ENCODE measurements at regions not wholly inside any gene's neighbourhood (a gene's known extent, or its start where the extent isn't known, plus 50 kb on each side); places are given as distances from the start of the nearest gene placed in this dataset.
A peak's percentile ranks its signal among the peaks of the same experiment; 100 is the strongest.

DNA sequence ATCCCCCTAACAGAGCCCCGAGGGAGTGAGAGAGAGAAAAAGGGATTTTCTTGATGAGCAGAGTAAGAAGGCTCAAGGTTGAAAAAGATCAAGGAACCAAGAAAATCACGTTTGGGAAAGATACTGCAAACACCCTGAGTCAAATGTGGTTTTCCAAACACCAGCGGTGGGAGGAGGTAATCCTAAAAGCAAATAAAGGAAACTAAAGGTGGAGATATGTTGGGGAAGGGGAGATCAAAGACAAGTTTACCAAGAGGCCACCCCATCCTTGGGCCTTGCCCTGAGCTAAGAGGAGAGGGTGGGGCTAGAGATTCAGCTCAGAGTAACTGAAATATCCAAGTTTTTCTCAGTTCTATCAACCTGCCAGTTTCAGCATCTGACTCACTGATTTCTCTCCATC is 332.3 kb downstream of the ETAA1 start:
- Histone ChIP-seq H3K27ac (no peak overlapping the region), H3K4me2 (no peak overlapping the region), H3K9me3 (no peaks in the 10 kb centered on the region; the same call in 2 of the 3 replicates), H3K4me3 (no peak overlapping the region), H3K4me1 (no peaks in the 10 kb centered on the region)
- TF ChIP-seq RFX5 (IDR thresholded peaks at IDR 0.05) (no peak), PHF8 (IDR thresholded peaks at IDR 0.05; ENCODE audit: borderline replicate concordance, low read depth) (no peak), SMC3 (IDR thresholded peaks at IDR 0.05) (no peak), HDAC2 (IDR thresholded peaks at IDR 0.05) (no peak), GATA3 (IDR thresholded peaks at IDR 0.05; ENCODE audit: borderline replicate concordance) (no peak), RCOR1 (IDR thresholded peaks at IDR 0.05; ENCODE audit: low read depth, low read length) (no peak)
- TF ChIP-seq, protein P1, sequence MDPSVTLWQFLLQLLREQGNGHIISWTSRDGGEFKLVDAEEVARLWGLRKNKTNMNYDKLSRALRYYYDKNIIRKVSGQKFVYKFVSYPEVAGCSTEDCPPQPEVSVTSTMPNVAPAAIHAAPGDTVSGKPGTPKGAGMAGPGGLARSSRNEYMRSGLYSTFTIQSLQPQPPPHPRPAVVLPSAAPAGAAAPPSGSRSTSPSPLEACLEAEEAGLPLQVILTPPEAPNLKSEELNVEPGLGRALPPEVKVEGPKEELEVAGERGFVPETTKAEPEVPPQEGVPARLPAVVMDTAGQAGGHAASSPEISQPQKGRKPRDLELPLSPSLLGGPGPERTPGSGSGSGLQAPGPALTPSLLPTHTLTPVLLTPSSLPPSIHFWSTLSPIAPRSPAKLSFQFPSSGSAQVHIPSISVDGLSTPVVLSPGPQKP (IDR thresholded peaks at IDR 0.05; ENCODE audit: low read depth, low read length) = no peak
- WGBS (ENCODE audit: missing lambda C conversion rate) = 4% methylated on average over 3 of the region's 3 CpGs
- ATAC-seq (no peak), DNase-seq (ENCODE audit: low read depth in 1 of 2, low spot score in 1 of 2) (no peak), FAIRE-seq (no peak)
- ChIA-PET POLR2A (no interaction called here), CTCF (interaction anchor here (0.6 kb wide), 1 partner anchor 117 kb away, joined by 3 read pairs; no protein-coding TSS in a partner anchor)

DNA sequence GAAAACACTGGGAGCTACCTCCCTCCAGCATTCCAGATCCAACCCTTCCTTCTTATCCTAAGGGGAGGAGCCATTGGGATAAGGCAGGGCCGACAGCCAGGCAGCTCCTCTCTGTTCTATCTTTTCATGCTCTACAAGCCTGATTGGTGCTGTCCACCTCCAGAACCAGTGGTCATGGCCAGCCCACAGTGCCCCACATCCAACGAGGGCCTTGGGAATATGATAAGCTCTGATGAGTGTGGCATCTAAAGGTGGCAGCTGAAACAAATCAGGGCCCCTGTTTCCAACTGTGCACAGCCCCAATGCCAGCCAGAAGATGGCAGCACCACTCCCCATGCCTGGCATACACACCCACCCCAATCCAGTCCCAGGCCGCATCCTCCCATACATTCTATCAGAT is 329.3 kb downstream of the C1D start:
- no peak for FAIRE-seq
- 8% methylated on average over 3 of the region's 3 CpGs for WGBS (ENCODE audit: missing lambda C conversion rate)
- peak; percentile 21 to 30 for DNase-seq (ENCODE audit: low read depth in 1 of 2, low spot score in 1 of 2)
- CTCF ChIA-PET = interaction anchor here (0.8 to 3.5 kb wide), 6 partner anchors 10 to 299 kb away, joined by 3 to 24 read pairs (median 5); no protein-coding TSS in a partner anchor
- no peak overlapping the region for H3K27ac ChIP-seq
- POLR2A ChIA-PET = no interaction called here
- no peaks in the 10 kb centered on the region for H3K4me1 ChIP-seq
- TF ChIP-seq RAD21 (conservative IDR thresholded peaks at IDR 0.05 in 1 of 2, IDR thresholded peaks at IDR 0.05 in 1 of 2) (peak; percentile 33 to 44; a peak in 3 of 5 replicates), SMC3 (IDR thresholded peaks at IDR 0.05) (peak; percentile 44; the same call in 2 of the 3 replicates), KDM5A (IDR thresholded peaks at IDR 0.05) (no peak), RARB (CRISPR knock-in tag; IDR thresholded peaks at IDR 0.05) (no peak), JUNB (IDR thresholded peaks at IDR 0.05) (no peak)
- TF ChIP-seq, protein P2, sequence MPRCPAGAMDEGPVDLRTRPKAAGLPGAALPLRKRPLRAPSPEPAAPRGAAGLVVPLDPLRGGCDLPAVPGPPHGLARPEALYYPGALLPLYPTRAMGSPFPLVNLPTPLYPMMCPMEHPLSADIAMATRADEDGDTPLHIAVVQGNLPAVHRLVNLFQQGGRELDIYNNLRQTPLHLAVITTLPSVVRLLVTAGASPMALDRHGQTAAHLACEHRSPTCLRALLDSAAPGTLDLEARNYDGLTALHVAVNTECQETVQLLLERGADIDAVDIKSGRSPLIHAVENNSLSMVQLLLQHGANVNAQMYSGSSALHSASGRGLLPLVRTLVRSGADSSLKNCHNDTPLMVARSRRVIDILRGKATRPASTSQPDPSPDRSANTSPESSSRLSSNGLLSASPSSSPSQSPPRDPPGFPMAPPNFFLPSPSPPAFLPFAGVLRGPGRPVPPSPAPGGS (IDR thresholded peaks at IDR 0.05) = no peak
- TF ChIP-seq, protein P3, sequence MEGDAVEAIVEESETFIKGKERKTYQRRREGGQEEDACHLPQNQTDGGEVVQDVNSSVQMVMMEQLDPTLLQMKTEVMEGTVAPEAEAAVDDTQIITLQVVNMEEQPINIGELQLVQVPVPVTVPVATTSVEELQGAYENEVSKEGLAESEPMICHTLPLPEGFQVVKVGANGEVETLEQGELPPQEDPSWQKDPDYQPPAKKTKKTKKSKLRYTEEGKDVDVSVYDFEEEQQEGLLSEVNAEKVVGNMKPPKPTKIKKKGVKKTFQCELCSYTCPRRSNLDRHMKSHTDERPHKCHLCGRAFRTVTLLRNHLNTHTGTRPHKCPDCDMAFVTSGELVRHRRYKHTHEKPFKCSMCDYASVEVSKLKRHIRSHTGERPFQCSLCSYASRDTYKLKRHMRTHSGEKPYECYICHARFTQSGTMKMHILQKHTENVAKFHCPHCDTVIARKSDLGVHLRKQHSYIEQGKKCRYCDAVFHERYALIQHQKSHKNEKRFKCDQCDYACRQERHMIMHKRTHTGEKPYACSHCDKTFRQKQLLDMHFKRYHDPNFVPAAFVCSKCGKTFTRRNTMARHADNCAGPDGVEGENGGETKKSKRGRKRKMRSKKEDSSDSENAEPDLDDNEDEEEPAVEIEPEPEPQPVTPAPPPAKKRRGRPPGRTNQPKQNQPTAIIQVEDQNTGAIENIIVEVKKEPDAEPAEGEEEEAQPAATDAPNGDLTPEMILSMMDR (IDR thresholded peaks at IDR 0.05) = peak; percentile 41; the same call in 2 of the 3 replicates
- no peak overlapping the region for H3K4me2 ChIP-seq
- peak; percentile 76 to 98; a peak in 5 of 6 replicates for ATAC-seq
- no peak overlapping the region for H3K4me3 ChIP-seq
- H3K9me3 ChIP-seq = no peaks in the 10 kb centered on the region

DNA sequence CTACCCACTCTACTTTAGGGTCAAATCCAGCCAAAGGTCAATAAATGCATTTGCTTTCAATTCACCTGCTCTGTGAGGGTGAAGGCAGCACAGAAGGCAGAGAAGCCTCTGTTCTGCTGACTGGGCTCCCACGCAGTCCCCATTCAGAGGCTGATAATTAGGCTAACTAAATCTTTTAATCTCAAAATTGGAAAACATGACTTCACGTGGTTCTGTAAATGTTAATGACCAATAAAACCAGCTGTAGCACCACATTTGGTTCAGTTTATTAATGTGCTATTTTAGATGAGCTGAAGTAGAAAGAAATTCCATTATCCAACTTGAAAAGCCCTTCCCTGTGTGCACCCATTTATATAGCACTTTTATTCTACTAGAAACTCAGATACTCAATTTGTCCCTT is 310.6 kb downstream of the C1D start:
- CTCF ChIA-PET = no interaction called here
- DNase-seq (ENCODE audit: low read depth in 1 of 2, low spot score in 1 of 2) = no peak
- no peak overlapping the region for H3K4me2 ChIP-seq
- no peaks in the 10 kb centered on the region; the same call in 2 of the 3 replicates for H3K9me3 ChIP-seq
- POLR2A ChIA-PET = no interaction called here
- ATAC-seq = no peak
- WGBS (ENCODE audit: missing lambda C conversion rate) = 1% methylated on average over 2 of the region's 2 CpGs
- no peaks in the 10 kb centered on the region for H3K4me1 ChIP-seq
- no peak overlapping the region for H3K27ac ChIP-seq
- H3K4me3 ChIP-seq = no peak overlapping the region
- no peak for FAIRE-seq
- TF ChIP-seq EP300 (IDR thresholded peaks at IDR 0.05) (no peak), JUN (IDR thresholded peaks at IDR 0.05) (no peak), HOXA7 (CRISPR knock-in tag; IDR thresholded peaks at IDR 0.05) (no peak), CBX8 (IDR thresholded peaks at IDR 0.05) (no peak), NPAS2 (CRISPR knock-in tag; IDR thresholded peaks at IDR 0.05; ENCODE audit: borderline replicate concordance) (no peak), CBX2 (IDR thresholded peaks at IDR 0.05; ENCODE audit: borderline replicate concordance, low read depth) (no peak), HEYL (CRISPR knock-in tag; IDR thresholded peaks at IDR 0.05) (no peak), ZSCAN20 (CRISPR knock-in tag; IDR thresholded peaks at IDR 0.05) (no peak), FOSB (CRISPR knock-in tag; IDR thresholded peaks at IDR 0.05) (no peak), POLR2A (IDR thresholded peaks at IDR 0.05; ENCODE audit: low read length) (no peak), POLR2AphosphoS2 (conservative IDR thresholded peaks at IDR 0.05; ENCODE audit: low read length) (no peak), HDAC2 (IDR thresholded peaks at IDR 0.05) (no peak), FOXS1 (CRISPR knock-in tag; IDR thresholded peaks at IDR 0.05) (no peak)
- TF ChIP-seq, protein P4, sequence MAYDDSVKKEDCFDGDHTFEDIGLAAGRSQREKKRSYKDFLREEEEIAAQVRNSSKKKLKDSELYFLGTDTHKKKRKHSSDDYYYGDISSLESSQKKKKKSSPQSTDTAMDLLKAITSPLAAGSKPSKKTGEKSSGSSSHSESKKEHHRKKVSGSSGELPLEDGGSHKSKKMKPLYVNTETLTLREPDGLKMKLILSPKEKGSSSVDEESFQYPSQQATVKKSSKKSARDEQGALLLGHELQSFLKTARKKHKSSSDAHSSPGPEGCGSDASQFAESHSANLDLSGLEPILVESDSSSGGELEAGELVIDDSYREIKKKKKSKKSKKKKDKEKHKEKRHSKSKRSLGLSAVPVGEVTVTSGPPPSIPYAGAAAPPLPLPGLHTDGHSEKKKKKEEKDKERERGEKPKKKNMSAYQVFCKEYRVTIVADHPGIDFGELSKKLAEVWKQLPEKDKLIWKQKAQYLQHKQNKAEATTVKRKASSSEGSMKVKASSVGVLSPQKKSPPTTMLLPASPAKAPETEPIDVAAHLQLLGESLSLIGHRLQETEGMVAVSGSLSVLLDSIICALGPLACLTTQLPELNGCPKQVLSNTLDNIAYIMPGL (CRISPR knock-in tag; IDR thresholded peaks at IDR 0.05; ENCODE audit: borderline replicate concordance) = no peak
- TF ChIP-seq, protein P5, sequence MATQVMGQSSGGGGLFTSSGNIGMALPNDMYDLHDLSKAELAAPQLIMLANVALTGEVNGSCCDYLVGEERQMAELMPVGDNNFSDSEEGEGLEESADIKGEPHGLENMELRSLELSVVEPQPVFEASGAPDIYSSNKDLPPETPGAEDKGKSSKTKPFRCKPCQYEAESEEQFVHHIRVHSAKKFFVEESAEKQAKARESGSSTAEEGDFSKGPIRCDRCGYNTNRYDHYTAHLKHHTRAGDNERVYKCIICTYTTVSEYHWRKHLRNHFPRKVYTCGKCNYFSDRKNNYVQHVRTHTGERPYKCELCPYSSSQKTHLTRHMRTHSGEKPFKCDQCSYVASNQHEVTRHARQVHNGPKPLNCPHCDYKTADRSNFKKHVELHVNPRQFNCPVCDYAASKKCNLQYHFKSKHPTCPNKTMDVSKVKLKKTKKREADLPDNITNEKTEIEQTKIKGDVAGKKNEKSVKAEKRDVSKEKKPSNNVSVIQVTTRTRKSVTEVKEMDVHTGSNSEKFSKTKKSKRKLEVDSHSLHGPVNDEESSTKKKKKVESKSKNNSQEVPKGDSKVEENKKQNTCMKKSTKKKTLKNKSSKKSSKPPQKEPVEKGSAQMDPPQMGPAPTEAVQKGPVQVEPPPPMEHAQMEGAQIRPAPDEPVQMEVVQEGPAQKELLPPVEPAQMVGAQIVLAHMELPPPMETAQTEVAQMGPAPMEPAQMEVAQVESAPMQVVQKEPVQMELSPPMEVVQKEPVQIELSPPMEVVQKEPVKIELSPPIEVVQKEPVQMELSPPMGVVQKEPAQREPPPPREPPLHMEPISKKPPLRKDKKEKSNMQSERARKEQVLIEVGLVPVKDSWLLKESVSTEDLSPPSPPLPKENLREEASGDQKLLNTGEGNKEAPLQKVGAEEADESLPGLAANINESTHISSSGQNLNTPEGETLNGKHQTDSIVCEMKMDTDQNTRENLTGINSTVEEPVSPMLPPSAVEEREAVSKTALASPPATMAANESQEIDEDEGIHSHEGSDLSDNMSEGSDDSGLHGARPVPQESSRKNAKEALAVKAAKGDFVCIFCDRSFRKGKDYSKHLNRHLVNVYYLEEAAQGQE (IDR thresholded peaks at IDR 0.05) = no peak
